Body of pancreas (tissue), 4 donors: ENCODE measurements at regions not wholly inside any gene's neighbourhood (a gene's known extent, or its start where the extent isn't known, plus 50 kb on each side); places are given as distances from the start of the nearest gene placed in this dataset.

Experiments
- POLR2A ChIP-seq, 3 donors: fragments of 450-650 bp; IDR thresholded peaks; one replicate each; pipeline ENCODE4 v1.6.1; 2016; ENCODE audit warnings: antibody characterized with exemption in 3 of 3, mild to moderate bottlenecking in 2 of 3
- TF ChIP-seq, protein P1 (sequence below), 7 experiments: fragments of 450-650 bp in 4 of 7; fragments of 200-600 bp in 3 of 7; sonication (generic) in 3 of 7; IDR thresholded peaks; one replicate each; pipeline ENCODE4 v1.5.1; 2016 to 2019; ENCODE audit warnings: antibody characterized with exemption in 7 of 7

DNA sequence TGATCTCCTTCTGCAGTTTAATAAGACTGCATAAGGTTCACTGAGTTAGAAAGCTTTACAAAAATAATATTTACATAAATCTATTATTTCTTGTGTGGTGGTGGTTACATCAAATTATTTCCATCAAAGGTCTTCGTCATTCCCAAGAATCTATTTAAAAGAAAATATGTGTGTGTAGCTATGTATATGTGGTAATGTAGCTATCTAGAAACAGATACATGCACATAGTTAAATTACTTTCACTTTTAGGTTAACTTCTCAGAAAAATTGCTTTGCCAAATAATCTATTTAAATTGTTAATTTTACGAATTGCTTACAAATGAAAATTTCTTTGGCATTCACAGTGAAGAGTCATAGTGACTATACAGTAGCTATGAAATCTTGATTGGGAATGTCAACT lies 633.2 kb downstream of the DMRTA1 start:
- TF ChIP-seq, protein P1, sequence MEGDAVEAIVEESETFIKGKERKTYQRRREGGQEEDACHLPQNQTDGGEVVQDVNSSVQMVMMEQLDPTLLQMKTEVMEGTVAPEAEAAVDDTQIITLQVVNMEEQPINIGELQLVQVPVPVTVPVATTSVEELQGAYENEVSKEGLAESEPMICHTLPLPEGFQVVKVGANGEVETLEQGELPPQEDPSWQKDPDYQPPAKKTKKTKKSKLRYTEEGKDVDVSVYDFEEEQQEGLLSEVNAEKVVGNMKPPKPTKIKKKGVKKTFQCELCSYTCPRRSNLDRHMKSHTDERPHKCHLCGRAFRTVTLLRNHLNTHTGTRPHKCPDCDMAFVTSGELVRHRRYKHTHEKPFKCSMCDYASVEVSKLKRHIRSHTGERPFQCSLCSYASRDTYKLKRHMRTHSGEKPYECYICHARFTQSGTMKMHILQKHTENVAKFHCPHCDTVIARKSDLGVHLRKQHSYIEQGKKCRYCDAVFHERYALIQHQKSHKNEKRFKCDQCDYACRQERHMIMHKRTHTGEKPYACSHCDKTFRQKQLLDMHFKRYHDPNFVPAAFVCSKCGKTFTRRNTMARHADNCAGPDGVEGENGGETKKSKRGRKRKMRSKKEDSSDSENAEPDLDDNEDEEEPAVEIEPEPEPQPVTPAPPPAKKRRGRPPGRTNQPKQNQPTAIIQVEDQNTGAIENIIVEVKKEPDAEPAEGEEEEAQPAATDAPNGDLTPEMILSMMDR (IDR thresholded peaks at IDR 0.05) = no peak
- no peak for TF ChIP-seq POLR2A (IDR thresholded peaks at IDR 0.05)
